Tibial nerve (tissue), 3 donors: ENCODE measurements at regions not wholly inside any gene's neighbourhood (a gene's known extent, or its start where the extent isn't known, plus 50 kb on each side); places are given as distances from the start of the nearest gene placed in this dataset.

Source experiments
- CTCF ChIP-seq, 5 experiments: fragments of 200-600 bp in 3 of 5; fragments of 450-650 bp in 2 of 5; sonication (generic) in 3 of 5; IDR thresholded peaks; one replicate each; pipeline ENCODE4 v1.5.1; 2016 to 2019; ENCODE audit warnings: antibody characterized with exemption in 5 of 5, mild to moderate bottlenecking in 3 of 5, moderate library complexity in 2 of 5
- POLR2A ChIP-seq, 2 donors: fragments of 450-650 bp; IDR thresholded peaks; one replicate each; pipeline ENCODE4 v1.6.1; 2017; ENCODE audit warnings: antibody characterized with exemption in 2 of 2, mild to moderate bottlenecking in 2 of 2, moderate library complexity in 2 of 2

GRCh38 chr12:127696963-127697362, 570.0 kb upstream of the TMEM132C start:
- no peak for TF ChIP-seq POLR2A (IDR thresholded peaks at IDR 0.05)
- no peak for TF ChIP-seq CTCF (IDR thresholded peaks at IDR 0.05)
